A549 (cell line): ENCODE measurements at regions not wholly inside any gene's neighbourhood (a gene's known extent, or its start where the extent isn't known, plus 50 kb on each side); places are given as distances from the start of the nearest gene placed in this dataset.

Experiments
- ATAC-seq, 2 experiments: fragments of 200-7000 bp in 1 of 2; fragments of >200 bp in 1 of 2; cut with Nextera tagmentation in 1 of 2; cut with Tn5 transposase in 1 of 2; 3 replicates each; pipeline versions ENCODE4 v1.8.0 to v1.9.1; 2018 to 2020; ENCODE audit warnings: mild to moderate bottlenecking in 1 of 2, moderate library complexity in 1 of 2
- CTCF ChIA-PET: fragments of 300-600 bp; sonication (Branson Sonifier 250); formaldehyde crosslinking; extraction: SDS; loops from one replicate; lab custom pipeline; 2021; ENCODE audit warnings: antibody characterized with exemption, inconsistent platforms; lab: Yijun Ruan, JAX
- POLR2A ChIA-PET: fragments of 350-600 bp; formaldehyde crosslinking; extraction: SDS; loops from one replicate; lab custom pipeline; 2021; ENCODE audit warnings: antibody characterized with exemption, inconsistent platforms; lab: Yijun Ruan, JAX
- DNase-seq, 2 experiments: peaks; one replicate each; pipeline versions ENCODE4 v3.0.0 to v3.0.0-alpha.2; 2011 to 2016; ENCODE audit warnings: low read depth in 1 of 2, low spot score in 1 of 2
- FAIRE-seq: peaks from 2 replicates; lab custom pipeline; 2011; peaks lifted over from hg19 to GRCh38; lab: Jason Lieb, UNC
- H3K27ac ChIP-seq, 2 experiments: fragments of >200 bp; sonication (Bioruptor Twin); formaldehyde crosslinking; 3 replicates each; pipeline ENCODE4 v1.5.1; 2016 to 2017
- H3K4me1 ChIP-seq: fragments of >200 bp; sonication (Bioruptor Twin); formaldehyde crosslinking; 3 replicates; pipeline ENCODE4 v1.6.1; 2016
- H3K4me2 ChIP-seq: fragments of >200 bp; sonication (Bioruptor Twin); formaldehyde crosslinking; 3 replicates; pipeline ENCODE4 v1.6.1; 2016
- H3K4me3 ChIP-seq: fragments of >200 bp; sonication (Bioruptor Twin); formaldehyde crosslinking; 3 replicates; pipeline ENCODE4 v1.5.1; 2016
- H3K9me3 ChIP-seq: fragments of >200 bp; sonication (Bioruptor Twin); formaldehyde crosslinking; 3 replicates; pipeline ENCODE4 v1.6.1; 2016
- CBX2 ChIP-seq: fragments of 200-600 bp; sonication (generic); IDR thresholded peaks from 2 replicates; pipeline ENCODE4 v1.6.1; 2016; ENCODE audit warnings: low read depth, mild to moderate bottlenecking, borderline replicate concordance
- CHD2 ChIP-seq: fragments of 150-350 bp; IDR thresholded peaks from 2 replicates; pipeline ENCODE4 v1.6.1; 2014; ENCODE audit warnings: low read length; ENCODE audit not compliant: partially characterized antibody
- CHD4 ChIP-seq: fragments of 200-600 bp; sonication (generic); IDR thresholded peaks from 2 replicates; pipeline ENCODE4 v1.6.1; 2016; ENCODE audit warnings: antibody characterized with exemption, mild to moderate bottlenecking, borderline replicate concordance
- EHF ChIP-seq: fragments of 250-450 bp; sonication (Bioruptor Pico); IDR thresholded peaks from 2 replicates; pipeline ENCODE4 v1.5.0; 2020; ENCODE audit warnings: mild to moderate bottlenecking
- EHMT2 ChIP-seq: fragments of 200-600 bp; sonication (generic); IDR thresholded peaks from 2 replicates; pipeline ENCODE4 v1.6.1; 2016; ENCODE audit warnings: antibody characterized with exemption, low read depth, mild to moderate bottlenecking, moderate library complexity
- GATA3 ChIP-seq: IDR thresholded peaks from 2 replicates; pipeline ENCODE4 v1.6.1; 2012; ENCODE audit warnings: borderline replicate concordance
- HDAC2 ChIP-seq: fragments of 200-600 bp; sonication (generic); IDR thresholded peaks from 2 replicates; pipeline ENCODE4 v1.6.1; 2016
- HEYL ChIP-seq: fragments of 250-450 bp; sonication (Bioruptor Pico); IDR thresholded peaks from 2 replicates; pipeline ENCODE4 v1.8.0; 2021; ENCODE audit warnings: mild to moderate bottlenecking, moderate library complexity
- HOXA7 ChIP-seq: fragments of 250-450 bp; sonication (Bioruptor Pico); IDR thresholded peaks from 2 replicates; pipeline ENCODE4 v1.5.0; 2020; ENCODE audit warnings: mild to moderate bottlenecking, moderate library complexity
- HOXB13 ChIP-seq: fragments of 250-450 bp; sonication (Bioruptor Pico); IDR thresholded peaks from 2 replicates; pipeline ENCODE4 v1.5.0; 2020; ENCODE audit warnings: low read depth, mild to moderate bottlenecking, moderate library complexity
- JUN ChIP-seq, 2 experiments: fragments of >200 bp; sonication (Bioruptor Twin); formaldehyde crosslinking; IDR thresholded peaks; 2 replicates in 1 of 2; 3 replicates in 1 of 2; pipeline ENCODE4 v1.6.1; 2016 to 2017
- JUNB ChIP-seq: fragments of >200 bp; sonication (Bioruptor Twin); formaldehyde crosslinking; IDR thresholded peaks from 2 replicates; pipeline ENCODE4 v1.6.1; 2016
- KDM1A ChIP-seq: fragments of 200-600 bp; sonication (generic); IDR thresholded peaks from 2 replicates; pipeline ENCODE4 v1.6.1; 2016; ENCODE audit warnings: low read depth, mild to moderate bottlenecking
- MYC ChIP-seq: IDR thresholded peaks from 2 replicates; pipeline ENCODE4 v1.6.1; 2012; ENCODE audit warnings: mild to moderate bottlenecking, inconsistent platforms, low read length, improper control_type of control experiment, borderline replicate concordance
- NFE2L2 ChIP-seq: fragments of 150-350 bp; conservative IDR thresholded peaks from 2 replicates; pipeline ENCODE4 v1.6.1; 2014; ENCODE audit warnings: low read length
- NR3C1 ChIP-seq: fragments of >200 bp; sonication (Bioruptor Twin); formaldehyde crosslinking; IDR thresholded peaks from 3 replicates; pipeline ENCODE4 v1.6.1; 2017
- PHF8 ChIP-seq: fragments of 200-600 bp; sonication (generic); IDR thresholded peaks from 2 replicates; pipeline ENCODE4 v1.6.1; 2016; ENCODE audit warnings: low read depth, mild to moderate bottlenecking, antibody characterized with exemption, moderate library complexity, borderline replicate concordance
- RCOR1 ChIP-seq: fragments of 150-350 bp; IDR thresholded peaks from 2 replicates; pipeline ENCODE4 v1.6.1; 2014; ENCODE audit warnings: antibody characterized with exemption, low read length, low read depth
- SMC3 ChIP-seq: fragments of >200 bp; sonication (Bioruptor Twin); formaldehyde crosslinking; IDR thresholded peaks from 3 replicates; pipeline ENCODE4 v1.6.1; 2018; ENCODE audit warnings: inconsistent platforms
- SREBF2 ChIP-seq: fragments of 450-650 bp; IDR thresholded peaks from 2 replicates; pipeline ENCODE4 v1.6.1; 2014; ENCODE audit warnings: mild to moderate bottlenecking, moderate library complexity
- ZC3H11A ChIP-seq: fragments of 450-650 bp; IDR thresholded peaks from 2 replicates; pipeline ENCODE4 v1.6.1; 2014; ENCODE audit warnings: antibody characterized with exemption, mild to moderate bottlenecking
- ZFP36 ChIP-seq: fragments of 450-650 bp; IDR thresholded peaks from 2 replicates; pipeline ENCODE4 v1.6.1; 2014; ENCODE audit warnings: borderline replicate concordance; ENCODE audit not compliant: partially characterized antibody
- ZNF302 ChIP-seq: fragments of 250-450 bp; sonication (Bioruptor Pico); IDR thresholded peaks from 2 replicates; pipeline ENCODE4 v1.9.0; 2021; ENCODE audit warnings: inconsistent platforms, mild to moderate bottlenecking, moderate library complexity
- WGBS: methylation state at CpG from one replicate; pipeline ENCODE4 v1.1.6; 2017; ENCODE audit errors: missing lambda C conversion rate; 5-methylcytosine and 5-hydroxymethylcytosine counted together
- TF ChIP-seq, protein P1 (sequence below): fragments of 450-650 bp; IDR thresholded peaks from 2 replicates; pipeline ENCODE4 v1.6.1; 2014; ENCODE audit warnings: antibody characterized with exemption
- TF ChIP-seq, protein P2 (sequence below): IDR thresholded peaks from 2 replicates; pipeline ENCODE4 v1.6.1; 2012; ENCODE audit warnings: low read depth, borderline replicate concordance
- TF ChIP-seq, protein P3 (sequence below): IDR thresholded peaks from 2 replicates; pipeline ENCODE4 v1.6.1; 2012
- TF ChIP-seq, protein P4 (sequence below): IDR thresholded peaks from 2 replicates; pipeline ENCODE4 v1.6.1; 2012

DNA sequence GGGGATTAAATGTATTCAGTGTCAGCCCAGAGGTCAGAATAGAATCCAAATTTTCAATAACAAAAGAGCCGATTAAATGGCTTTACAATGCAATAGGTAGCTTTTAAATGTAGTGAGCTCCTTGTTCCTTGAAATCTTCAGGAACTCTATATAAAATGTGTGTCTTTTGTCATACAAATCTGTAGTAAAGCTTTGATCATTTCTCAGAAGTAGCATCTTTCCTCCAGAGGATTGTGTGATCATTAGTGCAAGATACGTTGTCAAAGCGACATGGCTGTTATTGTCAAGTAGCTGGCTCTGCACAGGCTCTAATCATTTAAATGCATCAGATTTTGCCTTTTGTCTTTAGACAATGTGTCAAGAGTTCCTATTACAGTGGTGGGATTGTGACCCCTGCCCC, 116.1 kb upstream of the NAMPT start:
- Histone ChIP-seq H3K4me3 (no peak overlapping the region), H3K4me2 (no peak overlapping the region), H3K9me3 (peaks cover 13% of the 10 kb centered on the region; the same call in 1 of the 3 replicates), H3K27ac (no peak overlapping the region), H3K4me1 (no peaks in the 10 kb centered on the region)
- ATAC-seq (no peak), FAIRE-seq (no peak), DNase-seq (no peak)
- ChIA-PET POLR2A (no interaction called here), CTCF (interaction anchor here (0.6 to 1.2 kb wide), 3 partner anchors 61 to 481 kb away, joined by 3 read pairs; no protein-coding TSS in a partner anchor)
- TF ChIP-seq HEYL (CRISPR knock-in tag) (no peak), HDAC2 (no peak), ZC3H11A (no peak), CHD4 (no peak), MYC (no peak)
- TF ChIP-seq, protein P1, sequence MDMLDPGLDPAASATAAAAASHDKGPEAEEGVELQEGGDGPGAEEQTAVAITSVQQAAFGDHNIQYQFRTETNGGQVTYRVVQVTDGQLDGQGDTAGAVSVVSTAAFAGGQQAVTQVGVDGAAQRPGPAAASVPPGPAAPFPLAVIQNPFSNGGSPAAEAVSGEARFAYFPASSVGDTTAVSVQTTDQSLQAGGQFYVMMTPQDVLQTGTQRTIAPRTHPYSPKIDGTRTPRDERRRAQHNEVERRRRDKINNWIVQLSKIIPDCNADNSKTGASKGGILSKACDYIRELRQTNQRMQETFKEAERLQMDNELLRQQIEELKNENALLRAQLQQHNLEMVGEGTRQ, result no peak
- TF ChIP-seq, protein P2, sequence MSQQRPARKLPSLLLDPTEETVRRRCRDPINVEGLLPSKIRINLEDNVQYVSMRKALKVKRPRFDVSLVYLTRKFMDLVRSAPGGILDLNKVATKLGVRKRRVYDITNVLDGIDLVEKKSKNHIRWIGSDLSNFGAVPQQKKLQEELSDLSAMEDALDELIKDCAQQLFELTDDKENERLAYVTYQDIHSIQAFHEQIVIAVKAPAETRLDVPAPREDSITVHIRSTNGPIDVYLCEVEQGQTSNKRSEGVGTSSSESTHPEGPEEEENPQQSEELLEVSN, result no peak
- 92% methylated on average over 3 of the region's 3 CpGs for WGBS

DNA sequence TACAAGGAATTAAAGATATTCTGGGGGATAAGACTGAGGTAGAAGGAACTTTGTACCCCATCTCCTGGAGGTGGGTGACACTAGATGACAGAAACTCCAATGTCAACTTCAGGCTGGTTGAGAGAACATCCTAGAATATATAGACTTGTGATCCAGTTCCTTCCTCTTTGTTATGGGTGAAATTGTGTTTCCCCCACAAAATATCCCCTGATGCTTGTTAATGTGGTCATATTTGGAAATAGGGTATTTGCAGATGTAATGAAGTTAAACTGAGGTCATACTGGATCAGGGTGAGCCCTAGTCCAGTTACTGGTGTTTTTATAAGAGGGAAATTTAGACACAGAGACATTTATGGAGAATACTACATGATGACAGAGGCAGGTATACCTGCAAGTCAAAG, 114.0 kb upstream of the NAMPT start:
- Histone ChIP-seq H3K4me3 (no peak overlapping the region), H3K9me3 (peaks cover 15% of the 10 kb centered on the region; the same call in 1 of the 3 replicates), H3K4me1 (no peaks in the 10 kb centered on the region), H3K27ac (no peak overlapping the region), H3K4me2 (no peak overlapping the region)
- no peak for ATAC-seq
- TF ChIP-seq SMC3 (no peak), CBX2 (no peak), JUNB (no peak), EHF (CRISPR knock-in tag) (no peak), EHMT2 (no peak), SREBF2 (no peak), HDAC2 (no peak), HOXB13 (CRISPR knock-in tag) (no peak), HOXA7 (CRISPR knock-in tag) (no peak), ZNF302 (CRISPR knock-in tag) (no peak), ZC3H11A (no peak), KDM1A (no peak), CHD2 (no peak), CHD4 (no peak), PHF8 (no peak)
- TF ChIP-seq, protein P3, sequence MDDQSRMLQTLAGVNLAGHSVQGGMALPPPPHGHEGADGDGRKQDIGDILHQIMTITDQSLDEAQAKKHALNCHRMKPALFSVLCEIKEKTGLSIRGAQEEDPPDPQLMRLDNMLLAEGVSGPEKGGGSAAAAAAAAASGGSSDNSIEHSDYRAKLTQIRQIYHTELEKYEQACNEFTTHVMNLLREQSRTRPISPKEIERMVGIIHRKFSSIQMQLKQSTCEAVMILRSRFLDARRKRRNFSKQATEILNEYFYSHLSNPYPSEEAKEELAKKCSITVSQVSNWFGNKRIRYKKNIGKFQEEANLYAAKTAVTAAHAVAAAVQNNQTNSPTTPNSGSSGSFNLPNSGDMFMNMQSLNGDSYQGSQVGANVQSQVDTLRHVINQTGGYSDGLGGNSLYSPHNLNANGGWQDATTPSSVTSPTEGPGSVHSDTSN, result no peak
- POLR2A ChIA-PET, result no interaction called here
- FAIRE-seq, result no peak
- DNase-seq, result no peak
- CTCF ChIA-PET, result no interaction called here

DNA sequence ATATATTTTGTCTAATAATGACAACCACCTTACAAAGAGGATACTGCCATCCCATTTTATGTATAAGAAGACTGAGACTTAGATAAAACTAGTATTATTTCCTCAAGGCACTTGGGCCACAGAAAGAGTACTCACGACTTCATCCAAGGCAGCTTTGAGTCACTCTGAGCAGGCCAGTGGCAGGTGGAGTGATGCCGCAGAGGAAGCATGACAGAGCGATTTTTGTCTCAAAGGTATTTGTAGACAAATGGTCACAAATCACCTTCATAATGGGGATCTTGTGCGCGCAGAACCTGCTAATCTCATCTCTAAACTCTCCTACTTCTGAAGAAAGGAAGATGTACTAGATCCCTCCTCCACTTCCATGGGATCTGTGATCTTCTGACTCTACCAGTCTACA, 113.2 kb upstream of the NAMPT start:
- Histone ChIP-seq H3K4me2 (no peak overlapping the region), H3K4me1 (no peaks in the 10 kb centered on the region), H3K4me3 (no peak overlapping the region), H3K27ac (no peak overlapping the region), H3K9me3 (peaks cover 10% of the 10 kb centered on the region; the same call in 1 of the 3 replicates)
- CTCF ChIA-PET, result no interaction called here
- POLR2A ChIA-PET, result no interaction called here
- ATAC-seq (no peak), FAIRE-seq (no peak), DNase-seq (peak in 1 of 2 experiments; percentile 29)
- 75% methylated on average over 5 of the region's 5 CpGs for WGBS
- TF ChIP-seq NR3C1 (no peak), ZFP36 (no peak), JUNB (no peak), HDAC2 (no peak), GATA3 (no peak), NFE2L2 (no peak), JUN (IDR thresholded peaks at IDR 0.05) (no peak), RCOR1 (no peak)
- TF ChIP-seq, protein P4, sequence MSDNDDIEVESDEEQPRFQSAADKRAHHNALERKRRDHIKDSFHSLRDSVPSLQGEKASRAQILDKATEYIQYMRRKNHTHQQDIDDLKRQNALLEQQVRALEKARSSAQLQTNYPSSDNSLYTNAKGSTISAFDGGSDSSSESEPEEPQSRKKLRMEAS, result no peak
- TF ChIP-seq, protein P1, result no peak
- TF ChIP-seq, protein P3, result no peak
